Uterus (tissue), 3 donors: ENCODE measurements at regions not wholly inside any gene's neighbourhood (a gene's known extent, or its start where the extent isn't known, plus 50 kb on each side); places are given as distances from the start of the nearest gene placed in this dataset.
"Not testable (repeated sequence)": the region's sequence is repeated elsewhere in the genome, so short reads cannot be mapped to it uniquely, and the experiment has no call there.

ENCODE experiments used
- DNase-seq, 2 donors: peaks; one replicate each; pipeline ENCODE4 v3.0.0-alpha.2; 2019 to 2020
- H3K27ac ChIP-seq, 2 donors: fragments of 200-600 bp; sonication (generic); 1 replicate in 1 of 2; 2 replicates in 1 of 2; pipeline ENCODE4 v1.5.1; 2016 to 2018
- H3K27me3 ChIP-seq, 2 donors: fragments of 200-600 bp; sonication (generic); one replicate each; pipeline ENCODE4 v1.5.1; 2018 to 2019; ENCODE audit warnings: control low read depth in 1 of 2
- H3K36me3 ChIP-seq, 2 donors: fragments of 200-600 bp; sonication (generic); one replicate each; pipeline ENCODE4 v1.5.1; 2019; ENCODE audit warnings: control low read depth in 1 of 2
- H3K4me1 ChIP-seq, 2 donors: fragments of 200-600 bp; sonication (generic); one replicate each; pipeline ENCODE4 v1.5.1; 2018 to 2019; ENCODE audit warnings: control low read depth in 1 of 2
- H3K4me3 ChIP-seq, 2 donors: fragments of 200-600 bp; sonication (generic); 1 replicate in 1 of 2; 2 replicates in 1 of 2; pipeline ENCODE4 v1.5.1; 2018 to 2019; ENCODE audit warnings: mild to moderate bottlenecking in 1 of 2
- H3K9me3 ChIP-seq, 2 donors: fragments of 200-600 bp; sonication (generic); one replicate each; pipeline ENCODE4 v1.5.1; 2019; ENCODE audit warnings: control low read depth in 1 of 2
- intact Hi-C: fragments of 100-400 bp; cut with DNase I; formaldehyde crosslinking; loops from one replicate; pipeline ENCODE4 v1.15.1; 2023; ENCODE audit warnings: low total_unique reads
- donor health status: DM: yes; HTN: yes; CAD: no.

- H3K4me3 ChIP-seq, intact Hi-C loops, H3K9me3 ChIP-seq, H3K27ac ChIP-seq, H3K36me3 ChIP-seq, H3K4me1 ChIP-seq, H3K27me3 ChIP-seq, DNase-seq: not testable (repeated sequence)
Measured at GRCh38 chr9:66736686-66737085, 163.8 kb upstream of the ZNF658 start.

GRCh38 chr9:66738418-66738817 lies 162.1 kb upstream of the ZNF658 start:
- H3K9me3 ChIP-seq, H3K27me3 ChIP-seq, H3K36me3 ChIP-seq, H3K27ac ChIP-seq, DNase-seq, intact Hi-C loops, H3K4me3 ChIP-seq, H3K4me1 ChIP-seq: not testable (repeated sequence)

- H3K27ac ChIP-seq, H3K9me3 ChIP-seq, H3K27me3 ChIP-seq, H3K4me3 ChIP-seq, H3K4me1 ChIP-seq, DNase-seq, intact Hi-C loops, H3K36me3 ChIP-seq: not testable (repeated sequence)
Measured at GRCh38 chr9:66740136-66740535, 160.4 kb upstream of the ZNF658 start.

GRCh38 chr9:66745846-66746245 lies 154.7 kb upstream of the ZNF658 start:
- H3K27ac ChIP-seq, DNase-seq, H3K27me3 ChIP-seq: not testable (repeated sequence)

GRCh38 chr9:66752324-66752923 lies 148.1 kb upstream of the ZNF658 start:
- intact Hi-C loops, H3K4me3 ChIP-seq, H3K36me3 ChIP-seq, H3K4me1 ChIP-seq, DNase-seq, H3K27ac ChIP-seq, H3K9me3 ChIP-seq, H3K27me3 ChIP-seq: not testable (repeated sequence)

More at GRCh38 chr9:66745846-66746245, 154.7 kb upstream of the ZNF658 start:
- H3K4me1 ChIP-seq, H3K4me3 ChIP-seq, H3K36me3 ChIP-seq, H3K9me3 ChIP-seq, intact Hi-C loops: not testable (repeated sequence)

GRCh38 chr9:66759825-66760492 lies 140.6 kb upstream of the ZNF658 start:
- intact Hi-C loops, result not testable (repeated sequence)

GRCh38 chr9:66764799-66765493 lies 135.6 kb upstream of the ZNF658 start:
- intact Hi-C loops, DNase-seq, H3K4me3 ChIP-seq, H3K4me1 ChIP-seq, H3K27ac ChIP-seq, H3K27me3 ChIP-seq, H3K9me3 ChIP-seq, H3K36me3 ChIP-seq: not testable (repeated sequence)

More at GRCh38 chr9:66759825-66760492, 140.6 kb upstream of the ZNF658 start:
- not testable (repeated sequence) for H3K27me3 ChIP-seq, H3K4me3 ChIP-seq, H3K36me3 ChIP-seq, H3K4me1 ChIP-seq, H3K9me3 ChIP-seq, DNase-seq, H3K27ac ChIP-seq

- DNase-seq, intact Hi-C loops, H3K27ac ChIP-seq, H3K4me1 ChIP-seq, H3K4me3 ChIP-seq, H3K9me3 ChIP-seq, H3K36me3 ChIP-seq, H3K27me3 ChIP-seq: not testable (repeated sequence)
Measured at GRCh38 chr9:66765531-66765930, 135.0 kb upstream of the ZNF658 start.

- H3K4me3 ChIP-seq, H3K27me3 ChIP-seq, H3K4me1 ChIP-seq, intact Hi-C loops, H3K9me3 ChIP-seq, H3K36me3 ChIP-seq, DNase-seq, H3K27ac ChIP-seq: not testable (repeated sequence)
Measured at GRCh38 chr9:66771504-66771903, 129.0 kb upstream of the ZNF658 start.

- H3K9me3 ChIP-seq, H3K4me3 ChIP-seq, intact Hi-C loops, H3K4me1 ChIP-seq, H3K27me3 ChIP-seq, H3K36me3 ChIP-seq, H3K27ac ChIP-seq, DNase-seq: not testable (repeated sequence)
Measured at GRCh38 chr9:66774618-66775017, 125.9 kb upstream of the ZNF658 start.

- H3K4me1 ChIP-seq, DNase-seq, H3K27ac ChIP-seq, H3K36me3 ChIP-seq, intact Hi-C loops, H3K9me3 ChIP-seq, H3K4me3 ChIP-seq, H3K27me3 ChIP-seq: not testable (repeated sequence)
Measured at GRCh38 chr9:66779944-66780661, 120.4 kb upstream of the ZNF658 start.

GRCh38 chr9:66781240-66781639 lies 119.3 kb upstream of the ZNF658 start:
- H3K9me3 ChIP-seq, H3K27me3 ChIP-seq, H3K36me3 ChIP-seq, H3K4me3 ChIP-seq, H3K4me1 ChIP-seq, intact Hi-C loops, H3K27ac ChIP-seq, DNase-seq: not testable (repeated sequence)

- H3K27ac ChIP-seq, intact Hi-C loops, H3K4me1 ChIP-seq, H3K27me3 ChIP-seq, H3K4me3 ChIP-seq, DNase-seq, H3K9me3 ChIP-seq, H3K36me3 ChIP-seq: not testable (repeated sequence)
Measured at GRCh38 chr9:66782010-66782409, 118.5 kb upstream of the ZNF658 start.
